ENCODE measurements at regions not wholly inside any gene's neighbourhood (a gene's known extent, or its start where the extent isn't known, plus 50 kb on each side); places are given as distances from the start of the nearest gene placed in this dataset.
A peak's percentile ranks its signal among the peaks of the same experiment; 100 is the strongest.

GRCh38 chr5:138668451-138669380 lies 84.5 kb upstream of the CTNNA1 start:
- TF ChIP-seq POLR2AphosphoS5 (IDR thresholded peaks at IDR 0.05), result peak in 1 of 3 donors; percentile 35
- TF ChIP-seq, protein P1, sequence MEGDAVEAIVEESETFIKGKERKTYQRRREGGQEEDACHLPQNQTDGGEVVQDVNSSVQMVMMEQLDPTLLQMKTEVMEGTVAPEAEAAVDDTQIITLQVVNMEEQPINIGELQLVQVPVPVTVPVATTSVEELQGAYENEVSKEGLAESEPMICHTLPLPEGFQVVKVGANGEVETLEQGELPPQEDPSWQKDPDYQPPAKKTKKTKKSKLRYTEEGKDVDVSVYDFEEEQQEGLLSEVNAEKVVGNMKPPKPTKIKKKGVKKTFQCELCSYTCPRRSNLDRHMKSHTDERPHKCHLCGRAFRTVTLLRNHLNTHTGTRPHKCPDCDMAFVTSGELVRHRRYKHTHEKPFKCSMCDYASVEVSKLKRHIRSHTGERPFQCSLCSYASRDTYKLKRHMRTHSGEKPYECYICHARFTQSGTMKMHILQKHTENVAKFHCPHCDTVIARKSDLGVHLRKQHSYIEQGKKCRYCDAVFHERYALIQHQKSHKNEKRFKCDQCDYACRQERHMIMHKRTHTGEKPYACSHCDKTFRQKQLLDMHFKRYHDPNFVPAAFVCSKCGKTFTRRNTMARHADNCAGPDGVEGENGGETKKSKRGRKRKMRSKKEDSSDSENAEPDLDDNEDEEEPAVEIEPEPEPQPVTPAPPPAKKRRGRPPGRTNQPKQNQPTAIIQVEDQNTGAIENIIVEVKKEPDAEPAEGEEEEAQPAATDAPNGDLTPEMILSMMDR (IDR thresholded peaks at IDR 0.05 in 8 of 11, conservative IDR thresholded peaks at IDR 0.05 in 3 of 11), result no peak
- TF ChIP-seq POLR2A (IDR thresholded peaks at IDR 0.05), result no peak
